HG02798 (cell line): ENCODE measurements at regions not wholly inside any gene's neighbourhood (a gene's known extent, or its start where the extent isn't known, plus 50 kb on each side); places are given as distances from the start of the nearest gene placed in this dataset.

Source experiments
- ATAC-seq: cut with Tn5 transposase; IDR thresholded peaks from one replicate; pipeline ENCODE4 v1.9.1; 2021; ENCODE audit warnings: mild to moderate bottlenecking; ENCODE audit not compliant: unreplicated experiment, poor library complexity

DNA sequence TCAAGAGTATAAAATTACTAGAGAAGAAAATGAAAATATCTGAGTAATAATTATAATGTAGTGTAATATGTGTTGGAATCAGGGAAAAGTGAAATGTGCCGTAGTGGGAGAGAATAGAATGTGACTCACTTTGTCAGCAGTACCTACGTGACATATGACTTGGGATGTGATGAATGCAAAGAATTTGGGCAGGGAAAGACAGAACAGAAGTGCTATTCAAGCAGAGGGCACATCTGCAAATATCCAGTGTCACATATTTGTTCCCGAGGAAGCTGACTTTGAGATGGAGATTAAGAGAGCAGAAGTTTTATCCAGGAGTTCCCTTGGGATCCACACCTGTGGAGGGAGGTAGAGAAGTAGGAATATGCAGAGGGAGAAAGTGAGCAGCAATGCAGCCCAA, 69.3 kb upstream of the HS3ST1 start:
- no peak for ATAC-seq

DNA sequence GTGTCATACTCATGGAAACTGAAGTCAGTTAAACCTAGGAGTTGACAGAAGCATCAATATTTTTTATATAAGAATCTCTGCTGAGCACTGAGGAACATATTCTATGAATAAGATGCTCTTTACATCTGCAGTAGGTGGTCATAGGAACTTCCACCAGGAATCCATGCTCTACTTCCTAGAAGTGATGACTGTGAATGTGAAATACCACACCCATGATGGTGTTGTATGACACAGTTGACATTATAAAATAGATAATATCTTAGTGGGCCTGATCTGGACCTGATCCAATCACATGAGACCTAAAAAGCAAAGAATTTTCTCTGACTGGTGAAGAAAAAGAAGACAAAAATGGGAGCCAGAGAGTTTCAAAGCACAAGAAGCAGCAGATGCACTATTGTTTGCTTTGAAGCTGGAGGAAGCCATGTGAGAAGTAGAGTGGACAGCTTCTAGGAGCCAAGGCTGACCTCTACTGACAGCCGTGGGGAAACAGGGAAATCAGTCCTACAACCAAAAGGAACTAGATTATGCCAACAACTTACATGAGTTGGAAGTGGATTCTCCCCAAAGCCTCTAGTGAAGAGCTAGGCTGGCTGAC, 68.6 kb upstream of the HS3ST1 start:
- no peak for ATAC-seq

DNA sequence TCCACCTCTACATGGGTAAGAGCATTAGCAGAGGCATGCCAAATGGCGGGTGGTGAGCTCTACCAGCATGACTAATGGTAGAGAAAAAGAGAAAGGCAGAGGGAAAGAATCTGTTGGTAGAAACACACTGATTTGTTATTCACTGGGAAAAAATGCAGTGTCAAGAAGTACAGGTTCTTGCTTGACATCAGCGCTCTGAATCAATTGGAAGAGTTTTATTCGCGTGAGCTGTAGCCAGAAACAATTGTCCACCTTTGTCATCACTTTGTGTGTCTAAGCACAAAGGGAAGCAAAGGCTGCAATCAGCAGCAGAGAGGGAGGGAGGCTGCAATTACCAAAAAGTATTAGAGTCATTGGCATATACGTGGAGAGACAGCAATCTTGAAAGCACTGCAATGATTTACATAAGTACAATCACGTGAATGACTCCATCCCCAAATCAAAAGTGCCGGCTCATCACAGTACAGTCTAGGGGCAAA, 67.7 kb upstream of the HS3ST1 start:
- ATAC-seq: no peak

DNA sequence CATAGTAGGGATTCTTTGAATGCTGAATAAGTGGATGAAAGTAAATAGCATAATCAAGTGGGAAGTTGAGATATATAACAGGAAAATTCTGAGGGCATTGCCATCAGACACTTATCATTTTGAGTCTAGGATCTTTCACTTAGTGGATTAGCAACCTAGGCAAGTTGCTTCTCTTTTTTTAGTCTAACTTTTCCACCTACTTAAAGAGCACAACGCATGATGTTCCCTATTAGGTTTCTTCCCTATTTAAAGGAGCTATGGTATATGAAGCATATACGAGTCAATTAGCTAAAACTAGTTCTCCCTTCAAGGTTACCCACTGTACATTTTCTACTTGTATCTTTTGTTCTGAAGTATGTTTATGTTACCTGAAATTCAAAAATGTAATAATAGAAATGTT, 67.1 kb upstream of the HS3ST1 start:
- no peak for ATAC-seq

DNA sequence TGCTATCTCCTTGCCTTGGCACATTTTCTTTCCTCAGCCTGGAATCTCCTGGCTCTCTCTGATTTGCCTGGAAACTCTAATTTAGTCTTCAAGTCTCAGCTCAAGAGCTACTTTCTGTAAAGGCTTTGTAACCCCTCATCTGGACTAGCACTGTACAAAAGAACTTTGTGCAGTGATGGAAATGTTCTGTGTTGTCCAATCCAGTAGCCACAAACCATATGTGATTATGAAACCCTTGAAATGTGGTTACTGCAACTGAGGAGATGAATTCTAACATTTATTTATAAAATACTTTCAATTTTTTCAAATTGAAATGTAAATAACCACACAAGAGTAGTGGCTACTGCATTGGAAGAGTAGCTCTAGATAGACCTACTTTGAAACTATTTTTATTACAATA, 66.6 kb upstream of the HS3ST1 start:
- ATAC-seq: no peak

DNA sequence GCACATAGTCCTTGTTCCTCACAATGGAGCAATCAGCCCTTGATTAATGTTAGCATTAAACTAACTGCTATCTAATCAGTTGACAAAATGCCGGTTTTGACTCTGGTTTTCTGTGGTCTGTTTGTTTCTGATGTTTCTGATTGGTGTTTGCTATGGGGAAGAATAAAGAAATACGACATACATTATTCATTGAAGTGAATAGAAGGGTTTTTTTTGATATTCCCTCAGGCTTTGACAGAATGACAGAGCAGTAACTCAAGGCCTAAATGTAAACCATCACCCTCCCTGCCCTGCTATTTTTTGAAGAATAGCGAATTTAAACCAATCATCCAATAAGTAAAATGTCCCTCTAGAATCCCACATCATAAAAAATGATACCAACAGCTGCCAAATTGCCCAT, 65.5 kb upstream of the HS3ST1 start:
- no peak for ATAC-seq

DNA sequence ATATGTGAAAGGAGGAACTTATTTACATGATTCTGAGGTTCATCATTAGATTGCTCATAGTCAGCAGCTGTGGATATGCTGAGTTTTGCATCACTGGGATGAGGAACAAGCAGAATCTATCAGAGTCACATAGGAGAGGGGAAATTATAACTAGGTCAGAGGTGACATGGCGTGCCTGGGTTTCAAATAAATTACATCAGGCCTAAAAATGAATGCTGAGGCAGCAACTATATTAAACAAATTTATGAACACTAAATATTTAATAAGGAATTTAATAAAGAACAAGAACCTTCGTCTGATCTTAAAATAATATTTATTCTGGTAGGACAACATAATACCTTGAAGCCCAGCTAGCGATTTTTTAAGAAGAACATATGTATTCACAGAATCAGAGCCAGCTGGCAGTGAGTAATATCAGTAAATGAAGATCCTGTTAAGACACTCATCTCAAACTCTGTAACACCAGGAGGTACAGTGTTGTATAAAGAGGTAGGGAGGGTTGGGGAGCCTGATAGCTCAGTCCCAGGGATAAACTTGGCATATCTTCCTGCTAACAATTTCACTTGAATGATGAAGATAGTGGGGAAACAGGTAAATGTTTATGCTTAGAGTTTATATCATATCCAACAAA, 60.9 kb upstream of the HS3ST1 start:
- ATAC-seq: peak; percentile 60

DNA sequence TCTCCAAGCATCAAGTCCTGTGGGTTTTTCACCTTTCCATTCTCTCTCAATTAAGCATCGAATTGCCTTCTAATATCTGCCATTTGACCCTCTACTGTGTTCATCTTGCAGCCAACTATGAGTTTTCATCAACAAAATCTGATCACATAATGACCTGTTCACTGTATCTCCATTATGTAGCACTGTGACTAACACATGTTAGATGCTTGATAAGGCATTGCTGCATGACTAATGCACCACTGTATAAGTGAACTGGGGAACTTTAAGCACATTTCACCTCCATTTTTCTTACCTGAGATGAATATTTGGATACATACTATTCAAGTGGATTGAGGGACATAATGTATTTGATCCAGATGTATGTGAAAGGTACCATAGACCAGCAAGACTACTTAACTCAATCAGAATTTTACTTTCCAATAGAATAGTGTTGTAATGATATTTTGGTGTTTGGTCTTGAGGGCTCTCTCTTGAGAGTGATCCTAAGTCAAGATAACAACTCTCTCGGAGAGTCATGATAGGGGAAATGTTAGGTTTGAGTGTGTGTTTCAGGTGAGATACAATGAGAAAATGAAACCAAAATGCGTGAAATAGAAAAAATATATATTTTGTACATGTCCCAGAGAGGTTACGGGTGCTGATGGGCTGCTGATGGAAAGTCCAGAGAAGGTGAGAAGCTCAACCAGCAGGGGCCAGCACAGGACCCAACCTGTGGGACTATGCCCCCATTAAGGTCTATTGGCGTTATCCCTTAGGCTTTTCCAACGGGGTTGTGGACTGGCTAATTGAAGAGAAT, 60.2 kb upstream of the HS3ST1 start:
- no peak for ATAC-seq

DNA sequence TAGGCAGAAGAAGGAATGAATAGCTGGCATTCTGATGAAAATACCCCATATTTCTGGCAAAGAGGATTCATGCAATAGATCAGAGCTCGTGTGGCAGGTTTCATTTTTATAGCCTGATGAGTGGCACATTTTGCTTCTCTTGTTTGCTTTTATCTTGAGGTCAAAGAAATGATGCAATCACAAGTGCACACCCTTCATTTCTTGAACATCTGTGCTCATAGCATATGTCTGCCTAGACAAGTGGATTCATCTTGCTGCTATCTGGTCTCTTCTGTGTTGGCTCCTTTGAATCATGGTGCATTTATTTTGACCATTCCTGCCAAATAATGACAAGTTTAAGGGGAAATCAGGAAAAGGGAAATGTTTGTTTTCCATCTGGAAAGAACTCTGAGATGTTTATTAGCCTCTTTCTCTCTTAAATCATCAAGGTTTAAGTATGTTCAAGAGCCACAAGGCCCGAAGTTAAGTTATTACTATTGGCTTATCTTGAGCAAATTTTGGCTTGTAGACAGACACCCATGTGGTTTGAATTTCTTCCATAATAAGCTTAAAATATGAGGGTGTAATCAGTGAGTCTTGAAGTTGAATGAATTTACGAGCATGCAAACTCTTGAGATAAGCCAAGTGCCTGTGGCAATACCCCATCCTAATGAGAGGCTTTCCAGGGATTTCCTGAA, 59.3 kb upstream of the HS3ST1 start:
- ATAC-seq: no peak

DNA sequence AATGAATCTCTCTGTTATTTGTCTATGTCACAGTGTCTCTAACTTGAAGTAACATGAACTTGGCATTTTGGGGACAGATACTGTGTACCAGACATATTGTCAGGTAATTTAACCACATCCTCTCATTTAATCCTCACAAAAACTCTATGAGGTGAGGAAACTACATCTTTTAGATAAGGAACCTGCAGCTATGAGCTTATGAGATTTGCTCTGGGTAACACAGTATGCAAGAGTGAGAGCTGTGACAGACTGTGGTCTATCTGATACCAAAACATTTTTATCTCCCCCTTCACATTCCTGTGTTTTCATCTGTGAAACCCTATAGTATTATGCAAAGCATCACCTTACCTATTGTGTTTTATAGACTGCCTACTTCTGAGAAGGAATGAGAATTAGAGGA, 58.4 kb upstream of the HS3ST1 start:
- ATAC-seq: no peak

DNA sequence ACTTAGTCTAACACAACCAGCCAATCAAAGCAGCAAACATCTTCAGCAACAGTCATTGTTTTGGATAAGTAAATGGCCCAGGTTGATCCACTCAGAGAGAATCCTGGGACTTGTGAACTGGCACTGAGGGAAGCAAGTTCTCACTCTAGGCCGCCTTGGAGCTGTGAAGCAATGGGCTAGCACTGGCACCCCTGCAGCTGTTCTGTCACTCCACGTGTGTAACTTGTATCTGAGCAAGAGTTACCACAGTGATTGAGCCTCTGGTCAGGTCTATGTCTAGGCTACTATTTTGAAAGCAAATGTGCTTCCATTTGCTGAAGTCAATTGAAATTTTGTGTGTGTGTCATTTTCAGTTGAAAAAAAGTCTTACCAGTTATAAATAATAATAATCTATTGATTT, 57.2 kb upstream of the HS3ST1 start:
- no peak for ATAC-seq

DNA sequence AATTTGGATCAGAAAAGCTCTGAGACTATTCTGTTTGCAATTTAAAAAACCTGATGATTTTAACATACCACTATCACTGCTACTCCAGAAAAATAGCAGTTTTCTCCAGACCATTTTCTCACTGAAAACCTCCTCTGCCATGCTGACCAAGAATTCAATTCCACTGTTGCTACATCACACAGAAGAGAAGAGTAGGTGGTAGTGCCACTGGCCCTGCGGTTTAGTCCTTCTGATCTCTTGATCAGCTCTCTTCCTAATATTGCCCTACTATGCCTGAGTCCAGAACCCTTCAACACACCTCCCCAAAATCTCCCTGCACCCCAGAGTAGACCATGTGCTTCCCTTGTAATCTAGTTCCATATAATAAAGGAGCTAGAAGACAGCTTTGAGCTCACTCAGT, 55.8 kb upstream of the HS3ST1 start:
- no peak for ATAC-seq

DNA sequence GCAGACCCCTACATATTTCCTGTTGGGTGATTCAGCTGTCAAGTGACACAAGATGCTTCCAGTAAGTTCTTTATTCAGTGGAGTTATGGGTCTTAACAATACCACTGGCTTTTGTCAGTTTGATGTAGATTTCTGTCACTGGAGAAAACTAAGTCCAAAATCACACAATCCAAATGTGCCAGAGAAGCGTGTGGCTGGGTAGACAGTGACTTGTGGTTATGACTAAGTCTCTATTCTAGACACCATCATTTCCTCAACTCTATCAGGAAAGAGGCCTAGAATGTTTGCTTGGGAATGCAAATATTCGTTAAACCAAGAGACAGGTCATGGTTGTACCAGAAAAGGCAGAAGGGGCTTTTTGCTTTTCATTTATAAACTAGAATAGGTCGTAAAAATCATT, 54.4 kb upstream of the HS3ST1 start:
- ATAC-seq: no peak

DNA sequence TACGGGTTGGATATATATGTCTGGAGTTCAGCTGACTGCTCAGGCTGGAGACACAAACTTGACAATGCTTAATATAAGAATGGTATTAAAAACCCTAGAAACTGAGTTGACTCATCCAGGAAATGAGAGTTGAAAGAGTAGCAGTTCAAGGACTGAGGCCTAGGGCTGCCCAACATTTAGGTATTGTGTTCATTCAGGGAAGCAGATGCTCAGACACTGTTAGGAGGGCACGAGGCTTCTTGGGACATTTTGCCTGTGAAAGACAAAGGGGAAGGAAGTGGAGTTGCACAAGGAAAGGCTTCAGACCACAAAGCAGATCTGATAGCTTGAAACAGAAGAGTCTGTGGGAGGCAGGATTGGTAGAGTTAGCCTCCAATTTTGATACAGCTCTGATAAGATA, 52.0 kb upstream of the HS3ST1 start:
- ATAC-seq: peak; percentile 48
